HCT116 (cell line): ENCODE measurements at regions not wholly inside any gene's neighbourhood (a gene's known extent, or its start where the extent isn't known, plus 50 kb on each side); places are given as distances from the start of the nearest gene placed in this dataset.

Experiments
- ATAC-seq: fragments of 200-7000 bp; cut with Tn5 transposase; 2 replicates; pipeline ENCODE4 v1.9.1; 2020; ENCODE audit warnings: mild to moderate bottlenecking, moderate library complexity
- BruUV-seq: library from RNA; stranded (reverse); fragments of 400-500 nt; replicated peaks from 2 replicates; lab custom pipeline; 2021; lab: Mats Ljungman, UMichigan
- CTCF ChIA-PET: fragments of 300-600 bp; sonication (Branson Sonifier 250); formaldehyde crosslinking; loops from one replicate; lab custom pipeline; 2021; ENCODE audit warnings: antibody characterized with exemption; lab: Charles Lee
- POLR2A ChIA-PET: fragments of 300-600, 350-600 bp; sonication (Branson Sonifier 250); formaldehyde crosslinking; loops from one replicate; lab custom pipeline; 2021; ENCODE audit warnings: antibody characterized with exemption; lab: Charles Lee
- RAD21 ChIA-PET, 2 experiments: fragments of 300-600 bp; sonication (Branson Sonifier 250); formaldehyde crosslinking; loops; one replicate each; lab custom pipeline; 2023; ENCODE audit warnings: low total read pairs in 2 of 2; ENCODE audit not compliant: uncharacterized antibody in 2 of 2, unreplicated experiment in 2 of 2, low non-redundant PET in 1 of 2; lab: Charles Lee
- DNase-seq: peaks from one replicate; pipeline ENCODE4 v3.0.0-alpha.2; 2010; ENCODE audit warnings: low read depth, low spot score
- H2AFZ ChIP-seq: fragments of 200-600 bp; shearing (Covaris generic), sonication (generic); 2 replicates; pipeline ENCODE4 v1.6.1; 2017; ENCODE audit warnings: low read depth, mixed run types, mixed read lengths, antibody characterized with exemption, low read length; ENCODE audit not compliant: poor library complexity, severe bottlenecking
- H3K27ac ChIP-seq: 2 replicates; pipeline ENCODE4 v1.5.1; 2012; ENCODE audit warnings: low read depth, low read length
- H3K27me3 ChIP-seq: fragments of 200-600 bp; sonication (generic); 2 replicates; pipeline ENCODE4 v1.6.1; 2016; ENCODE audit warnings: mixed run types, low read length, mixed read lengths; ENCODE audit not compliant: insufficient read depth
- H3K36me3 ChIP-seq, 2 experiments: fragments of 200-500 bp in 1 of 2; fragments of 200-600 bp in 1 of 2; sonication (Bioruptor generic) in 1 of 2; sonication (generic) in 1 of 2; 2 replicates each; pipeline versions ENCODE4 v1.5.1 to v1.6.1; 2014 to 2016; ENCODE audit warnings: low read length in 2 of 2, inconsistent platforms in 1 of 2, mixed read lengths in 1 of 2, mixed run types in 1 of 2; ENCODE audit not compliant: insufficient read depth in 2 of 2, control insufficient read depth in 1 of 2
- H3K4me1 ChIP-seq, 2 experiments: fragments of 200-600 bp in 1 of 2; sonication (generic) in 1 of 2; 2 replicates each; pipeline versions ENCODE4 v1.5.1 to v1.6.1; 2012 to 2017; ENCODE audit warnings: low read length in 2 of 2, inconsistent platforms in 1 of 2, mild to moderate bottlenecking in 1 of 2, mixed read lengths in 1 of 2, mixed run types in 1 of 2, moderate library complexity in 1 of 2; ENCODE audit not compliant: insufficient read depth in 2 of 2, control insufficient read depth in 1 of 2
- H3K4me2 ChIP-seq: fragments of 200-600 bp; sonication (generic); 2 replicates; pipeline ENCODE4 v1.6.1; 2017; ENCODE audit warnings: mixed run types, low read length, mixed read lengths
- H3K4me3 ChIP-seq, 2 experiments: fragments of 200-600 bp in 1 of 2; sonication (generic) in 1 of 2; replicated peaks in 1 of 2; 2 replicates each; pipeline ENCODE4 v1.5.1; 2011 to 2016; ENCODE audit warnings: low read length in 2 of 2, control low read depth in 1 of 2, low read depth in 1 of 2, mild to moderate bottlenecking in 1 of 2, mixed read lengths in 1 of 2, mixed run types in 1 of 2
- H3K79me2 ChIP-seq: fragments of 200-600 bp; sonication (generic); 2 replicates; pipeline ENCODE4 v1.6.1; 2017; ENCODE audit warnings: mild to moderate bottlenecking, mixed run types, low read length, moderate library complexity, mixed read lengths; ENCODE audit not compliant: insufficient read depth
- H3K9ac ChIP-seq: fragments of 200-600 bp; sonication (generic); 2 replicates; pipeline ENCODE4 v1.6.1; 2016; ENCODE audit warnings: low read length, mixed read lengths
- H3K9me2 ChIP-seq: fragments of 200-600 bp; sonication (generic), shearing (Covaris generic); 2 replicates; pipeline ENCODE4 v1.6.1; 2017; ENCODE audit warnings: mixed run types, mild to moderate bottlenecking, moderate library complexity; ENCODE audit not compliant: insufficient read depth
- H3K9me3 ChIP-seq, 2 experiments: fragments of 200-500 bp in 1 of 2; fragments of 200-600 bp in 1 of 2; sonication (Bioruptor generic) in 1 of 2; sonication (generic) in 1 of 2; 2 replicates each; pipeline ENCODE4 v1.6.1; 2014 to 2017; ENCODE audit warnings: low read length in 2 of 2, mixed read lengths in 2 of 2, inconsistent platforms in 1 of 2, low read depth in 1 of 2, mild to moderate bottlenecking in 1 of 2, mixed run types in 1 of 2, moderate library complexity in 1 of 2; ENCODE audit not compliant: control insufficient read depth in 1 of 2, insufficient read depth in 1 of 2
- H4K20me1 ChIP-seq: fragments of 200-600 bp; sonication (generic), shearing (Covaris generic); 2 replicates; pipeline ENCODE4 v1.6.1; 2017; ENCODE audit warnings: mixed run types, mild to moderate bottlenecking, moderate library complexity; ENCODE audit not compliant: insufficient read depth
- ATF3 ChIP-seq: IDR thresholded peaks from 2 replicates; pipeline ENCODE4 v1.6.1; 2012
- ELF1 ChIP-seq: IDR thresholded peaks from 2 replicates; pipeline ENCODE4 v1.6.1; 2012; ENCODE audit warnings: low read depth, borderline replicate concordance
- EZH2 ChIP-seq: fragments of 200-600 bp; sonication (generic); IDR thresholded peaks from 2 replicates; pipeline ENCODE4 v1.6.1; 2017; ENCODE audit warnings: antibody characterized with exemption, mixed run types
- EZH2phosphoT487 ChIP-seq: fragments of 200-600 bp; IDR thresholded peaks from 2 replicates; pipeline ENCODE4 v1.6.1; 2018; ENCODE audit warnings: antibody characterized with exemption, borderline replicate concordance
- JUND ChIP-seq: IDR thresholded peaks from 2 replicates; pipeline ENCODE4 v1.6.1; 2012
- POLR2A ChIP-seq: IDR thresholded peaks from 2 replicates; pipeline ENCODE4 v1.7.0; 2011; ENCODE audit warnings: borderline replicate concordance; ENCODE audit not compliant: insufficient read depth, insufficient read length; ENCODE audit errors: extremely low read depth
- POLR2AphosphoS5 ChIP-seq: IDR thresholded peaks from 2 replicates; pipeline ENCODE4 v1.6.1; 2011; ENCODE audit warnings: mild to moderate bottlenecking, low read depth, low read length, moderate library complexity
- SP1 ChIP-seq: IDR thresholded peaks from 2 replicates; pipeline ENCODE4 v1.6.1; 2012; ENCODE audit warnings: low read depth
- ZFX ChIP-seq: fragments of 450-650 bp; IDR thresholded peaks from 2 replicates; pipeline ENCODE4 v1.6.1; 2017
- ZNF274 ChIP-seq: fragments of 200-500 bp; sonication (Bioruptor generic); IDR thresholded peaks from 2 replicates; pipeline ENCODE4 v1.6.1; 2014; ENCODE audit warnings: mild to moderate bottlenecking, low read depth, low read length, inconsistent platforms
- intact Hi-C: fragments of 100-400 bp; cut with micrococcal nuclease; formaldehyde crosslinking; loops from 2 replicates; pipeline ENCODE4 v1.10.0; 2022
- TF ChIP-seq, protein P1 (sequence below): IDR thresholded peaks from 2 replicates; pipeline ENCODE4 v1.6.1; 2011; ENCODE audit warnings: mild to moderate bottlenecking, low read length, moderate library complexity; ENCODE audit not compliant: insufficient replicate concordance; ENCODE audit errors: extremely low read depth

- H3K79me2 ChIP-seq: no peaks in the 10 kb centered on the region
- no peaks in the 10 kb centered on the region for H3K4me1 ChIP-seq
- POLR2A ChIA-PET: no interaction called here
- H3K27ac ChIP-seq: no peak overlapping the region
- no peak overlapping the region for H2AFZ ChIP-seq
- H3K9ac ChIP-seq: no peak overlapping the region
- no peak overlapping the region for H3K4me3 ChIP-seq
- H3K9me2 ChIP-seq: no peaks in the 10 kb centered on the region
- intact Hi-C loops: no loop called here
- no peaks in the 10 kb centered on the region for H3K9me3 ChIP-seq
- H3K4me2 ChIP-seq: no peak overlapping the region
- H3K36me3 ChIP-seq: no peaks in the 10 kb centered on the region
- no peaks in the 10 kb centered on the region for H3K27me3 ChIP-seq
- DNase-seq: no peak
- no peak for ATAC-seq
- no peaks in the 10 kb centered on the region for H4K20me1 ChIP-seq
- no peak for TF ChIP-seq ZNF274
- no TSS peak for BruUV-seq
- RAD21 ChIA-PET: no interaction called here
- CTCF ChIA-PET: no interaction called here
Measured at GRCh38 chr12:63052696-63053095, 98.3 kb downstream of the AVPR1A start.

GRCh38 chr12:63047146-63047545 is 103.9 kb downstream of the AVPR1A start:
- no peaks in the 10 kb centered on the region for H3K36me3 ChIP-seq
- H3K4me1 ChIP-seq: no peaks in the 10 kb centered on the region
- H4K20me1 ChIP-seq: no peaks in the 10 kb centered on the region
- DNase-seq (no peak), ATAC-seq (no peak)
- intact Hi-C loops: no loop called here
- H3K4me2 ChIP-seq: no peak overlapping the region
- H3K27ac ChIP-seq: no peak overlapping the region
- no peaks in the 10 kb centered on the region for H3K9me2 ChIP-seq
- BruUV-seq: no TSS peak
- RAD21 ChIA-PET: no interaction called here
- CTCF ChIA-PET: no interaction called here
- no peak overlapping the region for H3K9ac ChIP-seq
- H3K79me2 ChIP-seq: no peaks in the 10 kb centered on the region
- POLR2A ChIA-PET: no interaction called here
- no peaks in the 10 kb centered on the region for H3K9me3 ChIP-seq
- TF ChIP-seq ATF3 (no peak), ELF1 (no peak), ZFX (no peak), ZNF274 (no peak), POLR2AphosphoS5 (no peak), EZH2 (no peak), EZH2phosphoT487 (no peak), POLR2A (no peak), SP1 (no peak), JUND (no peak)
- TF ChIP-seq, protein P1, sequence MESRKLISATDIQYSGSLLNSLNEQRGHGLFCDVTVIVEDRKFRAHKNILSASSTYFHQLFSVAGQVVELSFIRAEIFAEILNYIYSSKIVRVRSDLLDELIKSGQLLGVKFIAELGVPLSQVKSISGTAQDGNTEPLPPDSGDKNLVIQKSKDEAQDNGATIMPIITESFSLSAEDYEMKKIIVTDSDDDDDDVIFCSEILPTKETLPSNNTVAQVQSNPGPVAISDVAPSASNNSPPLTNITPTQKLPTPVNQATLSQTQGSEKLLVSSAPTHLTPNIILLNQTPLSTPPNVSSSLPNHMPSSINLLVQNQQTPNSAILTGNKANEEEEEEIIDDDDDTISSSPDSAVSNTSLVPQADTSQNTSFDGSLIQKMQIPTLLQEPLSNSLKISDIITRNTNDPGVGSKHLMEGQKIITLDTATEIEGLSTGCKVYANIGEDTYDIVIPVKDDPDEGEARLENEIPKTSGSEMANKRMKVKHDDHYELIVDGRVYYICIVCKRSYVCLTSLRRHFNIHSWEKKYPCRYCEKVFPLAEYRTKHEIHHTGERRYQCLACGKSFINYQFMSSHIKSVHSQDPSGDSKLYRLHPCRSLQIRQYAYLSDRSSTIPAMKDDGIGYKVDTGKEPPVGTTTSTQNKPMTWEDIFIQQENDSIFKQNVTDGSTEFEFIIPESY: no peak
- no peak overlapping the region for H3K4me3 ChIP-seq
- no peaks in the 10 kb centered on the region for H3K27me3 ChIP-seq
- no peak overlapping the region for H2AFZ ChIP-seq
